GM12878 (cell line): ENCODE measurements at regions not wholly inside any gene's neighbourhood (a gene's known extent, or its start where the extent isn't known, plus 50 kb on each side); places are given as distances from the start of the nearest gene placed in this dataset.

Experiments
- TF ChIP-seq, protein P1 (sequence below): IDR thresholded peaks from 2 replicates; pipeline ENCODE4 v1.6.1; 2012; ENCODE audit warnings: improper control_type of control experiment, low read depth, low read length; ENCODE audit not compliant: insufficient replicate concordance
- TF ChIP-seq, protein P2 (sequence below): fragments of 450-650 bp; IDR thresholded peaks from 2 replicates; pipeline ENCODE4 v1.6.1; 2017; ENCODE audit warnings: mild to moderate bottlenecking, moderate library complexity

DNA sequence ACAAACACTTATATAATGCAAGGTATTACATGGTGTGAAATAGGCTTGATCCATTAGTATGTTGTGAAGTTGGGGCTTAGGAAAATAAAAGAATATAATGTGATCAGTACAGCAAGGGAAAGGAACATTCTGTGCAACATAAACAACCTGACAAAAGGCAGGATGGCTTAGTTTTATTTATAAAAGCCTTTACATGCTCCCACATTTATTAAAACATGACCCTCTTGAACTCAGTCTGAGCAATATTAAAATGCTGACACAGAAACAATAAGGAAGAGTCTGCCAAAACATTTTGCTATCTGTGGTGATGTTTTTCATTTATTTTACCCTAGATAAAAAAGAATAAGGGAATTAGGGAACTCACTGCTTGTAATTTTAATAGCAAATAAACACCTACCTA, 519.7 kb downstream of the PCDH7 start (continued):
- TF ChIP-seq, protein P1, sequence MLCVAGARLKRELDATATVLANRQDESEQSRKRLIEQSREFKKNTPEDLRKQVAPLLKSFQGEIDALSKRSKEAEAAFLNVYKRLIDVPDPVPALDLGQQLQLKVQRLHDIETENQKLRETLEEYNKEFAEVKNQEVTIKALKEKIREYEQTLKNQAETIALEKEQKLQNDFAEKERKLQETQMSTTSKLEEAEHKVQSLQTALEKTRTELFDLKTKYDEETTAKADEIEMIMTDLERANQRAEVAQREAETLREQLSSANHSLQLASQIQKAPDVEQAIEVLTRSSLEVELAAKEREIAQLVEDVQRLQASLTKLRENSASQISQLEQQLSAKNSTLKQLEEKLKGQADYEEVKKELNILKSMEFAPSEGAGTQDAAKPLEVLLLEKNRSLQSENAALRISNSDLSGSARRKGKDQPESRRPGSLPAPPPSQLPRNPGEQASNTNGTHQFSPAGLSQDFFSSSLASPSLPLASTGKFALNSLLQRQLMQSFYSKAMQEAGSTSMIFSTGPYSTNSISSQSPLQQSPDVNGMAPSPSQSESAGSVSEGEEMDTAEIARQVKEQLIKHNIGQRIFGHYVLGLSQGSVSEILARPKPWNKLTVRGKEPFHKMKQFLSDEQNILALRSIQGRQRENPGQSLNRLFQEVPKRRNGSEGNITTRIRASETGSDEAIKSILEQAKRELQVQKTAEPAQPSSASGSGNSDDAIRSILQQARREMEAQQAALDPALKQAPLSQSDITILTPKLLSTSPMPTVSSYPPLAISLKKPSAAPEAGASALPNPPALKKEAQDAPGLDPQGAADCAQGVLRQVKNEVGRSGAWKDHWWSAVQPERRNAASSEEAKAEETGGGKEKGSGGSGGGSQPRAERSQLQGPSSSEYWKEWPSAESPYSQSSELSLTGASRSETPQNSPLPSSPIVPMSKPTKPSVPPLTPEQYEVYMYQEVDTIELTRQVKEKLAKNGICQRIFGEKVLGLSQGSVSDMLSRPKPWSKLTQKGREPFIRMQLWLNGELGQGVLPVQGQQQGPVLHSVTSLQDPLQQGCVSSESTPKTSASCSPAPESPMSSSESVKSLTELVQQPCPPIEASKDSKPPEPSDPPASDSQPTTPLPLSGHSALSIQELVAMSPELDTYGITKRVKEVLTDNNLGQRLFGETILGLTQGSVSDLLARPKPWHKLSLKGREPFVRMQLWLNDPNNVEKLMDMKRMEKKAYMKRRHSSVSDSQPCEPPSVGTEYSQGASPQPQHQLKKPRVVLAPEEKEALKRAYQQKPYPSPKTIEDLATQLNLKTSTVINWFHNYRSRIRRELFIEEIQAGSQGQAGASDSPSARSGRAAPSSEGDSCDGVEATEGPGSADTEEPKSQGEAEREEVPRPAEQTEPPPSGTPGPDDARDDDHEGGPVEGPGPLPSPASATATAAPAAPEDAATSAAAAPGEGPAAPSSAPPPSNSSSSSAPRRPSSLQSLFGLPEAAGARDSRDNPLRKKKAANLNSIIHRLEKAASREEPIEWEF: no peak
- TF ChIP-seq, protein P2, sequence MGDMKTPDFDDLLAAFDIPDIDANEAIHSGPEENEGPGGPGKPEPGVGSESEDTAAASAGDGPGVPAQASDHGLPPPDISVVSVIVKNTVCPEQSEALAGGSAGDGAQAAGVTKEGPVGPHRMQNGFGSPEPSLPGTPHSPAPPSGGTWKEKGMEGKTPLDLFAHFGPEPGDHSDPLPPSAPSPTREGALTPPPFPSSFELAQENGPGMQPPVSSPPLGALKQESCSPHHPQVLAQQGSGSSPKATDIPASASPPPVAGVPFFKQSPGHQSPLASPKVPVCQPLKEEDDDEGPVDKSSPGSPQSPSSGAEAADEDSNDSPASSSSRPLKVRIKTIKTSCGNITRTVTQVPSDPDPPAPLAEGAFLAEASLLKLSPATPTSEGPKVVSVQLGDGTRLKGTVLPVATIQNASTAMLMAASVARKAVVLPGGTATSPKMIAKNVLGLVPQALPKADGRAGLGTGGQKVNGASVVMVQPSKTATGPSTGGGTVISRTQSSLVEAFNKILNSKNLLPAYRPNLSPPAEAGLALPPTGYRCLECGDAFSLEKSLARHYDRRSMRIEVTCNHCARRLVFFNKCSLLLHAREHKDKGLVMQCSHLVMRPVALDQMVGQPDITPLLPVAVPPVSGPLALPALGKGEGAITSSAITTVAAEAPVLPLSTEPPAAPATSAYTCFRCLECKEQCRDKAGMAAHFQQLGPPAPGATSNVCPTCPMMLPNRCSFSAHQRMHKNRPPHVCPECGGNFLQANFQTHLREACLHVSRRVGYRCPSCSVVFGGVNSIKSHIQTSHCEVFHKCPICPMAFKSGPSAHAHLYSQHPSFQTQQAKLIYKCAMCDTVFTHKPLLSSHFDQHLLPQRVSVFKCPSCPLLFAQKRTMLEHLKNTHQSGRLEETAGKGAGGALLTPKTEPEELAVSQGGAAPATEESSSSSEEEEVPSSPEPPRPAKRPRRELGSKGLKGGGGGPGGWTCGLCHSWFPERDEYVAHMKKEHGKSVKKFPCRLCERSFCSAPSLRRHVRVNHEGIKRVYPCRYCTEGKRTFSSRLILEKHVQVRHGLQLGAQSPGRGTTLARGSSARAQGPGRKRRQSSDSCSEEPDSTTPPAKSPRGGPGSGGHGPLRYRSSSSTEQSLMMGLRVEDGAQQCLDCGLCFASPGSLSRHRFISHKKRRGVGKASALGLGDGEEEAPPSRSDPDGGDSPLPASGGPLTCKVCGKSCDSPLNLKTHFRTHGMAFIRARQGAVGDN: no peak
